Fibroblast of the aortic adventitia (primary cell): ENCODE measurements at regions not wholly inside any gene's neighbourhood (a gene's known extent, or its start where the extent isn't known, plus 50 kb on each side); places are given as distances from the start of the nearest gene placed in this dataset.
A peak's percentile ranks its signal among the peaks of the same experiment; 100 is the strongest.

Experiments
- DNase-seq: peaks from one replicate; pipeline ENCODE4 v3.0.0-alpha.2; 2010; ENCODE audit warnings: low read depth
- H3K4me3 ChIP-seq: 2 replicates; pipeline ENCODE4 v1.5.1; 2011; ENCODE audit warnings: low read depth, mild to moderate bottlenecking, control low read depth, low read length, moderate library complexity
- CTCF ChIP-seq: IDR thresholded peaks from 2 replicates; pipeline ENCODE4 v1.5.1; 2011; ENCODE audit warnings: mild to moderate bottlenecking, low read length, control low read depth, inconsistent platforms; ENCODE audit not compliant: insufficient read depth

DNA sequence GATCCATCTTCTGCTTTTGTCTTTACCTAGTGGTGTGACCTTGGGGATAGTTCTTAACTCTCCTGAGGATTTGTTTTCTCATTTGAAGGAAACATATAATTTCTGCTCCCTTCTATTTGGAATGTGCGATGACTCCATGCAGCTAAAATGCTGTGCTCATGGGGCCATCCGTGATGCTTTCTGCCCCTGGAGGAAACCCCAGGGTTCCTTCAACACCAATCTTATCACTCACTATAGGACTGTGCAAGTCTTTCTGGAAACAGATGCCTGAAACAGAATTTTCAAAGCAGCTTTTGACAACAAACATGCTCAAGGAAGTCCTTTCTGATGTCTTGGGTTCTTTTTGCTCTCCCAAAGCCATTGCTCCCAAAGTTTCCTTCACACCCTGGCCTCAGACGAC, 128.8 kb upstream of the GGTLC1 start:
- no peak overlapping the region for H3K4me3 ChIP-seq
- no peak for TF ChIP-seq CTCF

DNA sequence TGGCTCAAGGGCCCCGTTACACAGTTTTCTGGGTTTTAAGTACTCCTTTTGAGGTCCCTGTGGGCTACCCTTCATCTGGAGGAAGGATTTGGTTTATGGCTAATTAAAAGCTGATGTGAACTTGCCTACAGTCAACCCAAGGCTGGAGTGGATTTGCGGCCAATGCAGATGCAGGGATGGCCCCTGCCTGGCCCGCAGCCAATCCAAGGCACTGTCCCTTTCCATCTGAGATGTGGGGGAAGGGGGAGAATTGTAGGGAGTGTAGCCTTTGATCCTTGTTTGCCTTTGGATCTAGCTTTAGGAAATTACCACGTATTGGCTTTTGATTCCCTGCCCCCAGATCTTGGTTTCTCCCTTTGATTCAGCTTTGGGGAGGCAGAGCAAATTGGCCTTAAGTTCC, 128.0 kb upstream of the GGTLC1 start:
- TF ChIP-seq CTCF: no peak
- no peak overlapping the region for H3K4me3 ChIP-seq
- no peak for DNase-seq

More for the DNA sequence above, 128.8 kb upstream of the GGTLC1 start:
- DNase-seq: peak; percentile 11

GRCh38 chr20:24112360-24112759, 123.8 kb upstream of the GGTLC1 start:
- no peak for DNase-seq
- TF ChIP-seq CTCF: no peak
- no peak overlapping the region for H3K4me3 ChIP-seq

GRCh38 chr20:24111858-24112257, 123.3 kb upstream of the GGTLC1 start:
- TF ChIP-seq CTCF: no peak
- no peak for DNase-seq
- H3K4me3 ChIP-seq: no peak overlapping the region

- H3K4me3 ChIP-seq: no peak overlapping the region
- no peak for DNase-seq
- no peak for TF ChIP-seq CTCF
Observed at GRCh38 chr20:24109537-24109936, 121.0 kb upstream of the GGTLC1 start.

DNA sequence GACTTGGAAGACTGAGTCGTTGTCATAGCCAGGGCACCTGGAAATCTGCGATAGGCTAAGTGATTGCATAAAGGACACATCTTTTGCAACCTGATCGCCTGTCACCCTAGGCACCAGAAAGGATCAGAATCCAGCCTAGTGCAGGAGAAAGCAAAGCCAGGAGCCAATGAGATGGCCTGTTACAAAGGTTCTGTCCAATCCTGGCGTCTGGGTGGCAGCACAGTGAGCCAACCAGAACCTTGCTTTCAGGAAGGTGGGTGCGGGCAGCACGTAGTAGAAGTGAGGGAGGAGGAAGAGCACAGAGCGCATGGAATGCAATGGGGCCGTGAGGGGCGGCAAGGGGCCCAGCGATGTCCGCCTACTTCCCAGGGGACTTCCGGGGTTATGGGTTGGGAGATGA, 120.4 kb upstream of the GGTLC1 start:
- no peak for TF ChIP-seq CTCF
- no peak for DNase-seq
- no peak overlapping the region for H3K4me3 ChIP-seq

- no peak overlapping the region for H3K4me3 ChIP-seq
- no peak for DNase-seq
- TF ChIP-seq CTCF: no peak
Observed at GRCh38 chr20:24108581-24108980, 120.0 kb upstream of the GGTLC1 start.
